GM10248 (cell line): ENCODE measurements at regions not wholly inside any gene's neighbourhood (a gene's known extent, or its start where the extent isn't known, plus 50 kb on each side); places are given as distances from the start of the nearest gene placed in this dataset.

Experiments used
- CTCF ChIA-PET: fragments of 300-600 bp; sonication (Branson Sonifier 250); formaldehyde crosslinking; extraction: SDS; loops from one replicate; lab custom pipeline; 2021; ENCODE audit warnings: antibody characterized with exemption; lab: Yijun Ruan, JAX
- POLR2A ChIA-PET: fragments of 350-650 bp; sonication (Branson Sonifier 250); formaldehyde crosslinking; extraction: SDS; loops from one replicate; lab custom pipeline; 2020; ENCODE audit warnings: antibody characterized with exemption; lab: Yijun Ruan, JAX
- DNase-seq: peaks from one replicate; pipeline ENCODE4 v3.0.0; 2012; ENCODE audit errors: extremely low spot score
- TF ChIP-seq, protein P1 (sequence below): IDR thresholded peaks from 2 replicates; pipeline ENCODE4 v1.5.1; 2012; ENCODE audit warnings: mild to moderate bottlenecking, low read depth; ENCODE audit errors: extremely low read depth, missing control alignments, control extremely low read depth

GRCh38 chr13:36493046-36493445 lies 60.8 kb downstream of the CCNA1 start:
- DNase-seq: no peak
- TF ChIP-seq, protein P1, sequence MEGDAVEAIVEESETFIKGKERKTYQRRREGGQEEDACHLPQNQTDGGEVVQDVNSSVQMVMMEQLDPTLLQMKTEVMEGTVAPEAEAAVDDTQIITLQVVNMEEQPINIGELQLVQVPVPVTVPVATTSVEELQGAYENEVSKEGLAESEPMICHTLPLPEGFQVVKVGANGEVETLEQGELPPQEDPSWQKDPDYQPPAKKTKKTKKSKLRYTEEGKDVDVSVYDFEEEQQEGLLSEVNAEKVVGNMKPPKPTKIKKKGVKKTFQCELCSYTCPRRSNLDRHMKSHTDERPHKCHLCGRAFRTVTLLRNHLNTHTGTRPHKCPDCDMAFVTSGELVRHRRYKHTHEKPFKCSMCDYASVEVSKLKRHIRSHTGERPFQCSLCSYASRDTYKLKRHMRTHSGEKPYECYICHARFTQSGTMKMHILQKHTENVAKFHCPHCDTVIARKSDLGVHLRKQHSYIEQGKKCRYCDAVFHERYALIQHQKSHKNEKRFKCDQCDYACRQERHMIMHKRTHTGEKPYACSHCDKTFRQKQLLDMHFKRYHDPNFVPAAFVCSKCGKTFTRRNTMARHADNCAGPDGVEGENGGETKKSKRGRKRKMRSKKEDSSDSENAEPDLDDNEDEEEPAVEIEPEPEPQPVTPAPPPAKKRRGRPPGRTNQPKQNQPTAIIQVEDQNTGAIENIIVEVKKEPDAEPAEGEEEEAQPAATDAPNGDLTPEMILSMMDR: no peak
- ChIA-PET POLR2A (no interaction called here), CTCF (interaction anchor here (1.2 kb wide), 2 partner anchors 9 kb away, joined by 6 read pairs; no protein-coding TSS in a partner anchor)

DNA sequence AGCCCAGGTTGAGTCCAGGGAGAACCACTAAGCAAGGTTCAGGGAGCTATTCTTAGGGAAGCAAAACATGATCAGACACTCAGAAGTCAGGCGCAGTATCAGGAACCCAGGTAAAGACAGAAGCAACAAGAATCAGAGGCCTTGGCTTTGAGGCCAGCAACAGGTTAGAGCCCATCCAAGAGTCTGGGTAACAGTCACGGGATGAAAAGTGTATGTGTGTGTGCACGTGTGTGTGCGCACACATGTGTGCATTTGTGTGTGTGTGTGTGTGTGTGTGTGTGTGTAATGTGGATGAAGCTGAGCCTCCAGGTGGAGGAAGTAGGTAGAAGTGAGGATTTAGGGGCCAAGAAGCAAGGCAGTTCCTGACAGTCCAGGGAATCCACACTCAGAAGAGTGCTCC lies 63.1 kb downstream of the CCNA1 start:
- CTCF ChIA-PET: interaction anchor here (1.5 kb wide), 1 partner anchor 11 kb away, joined by 3 read pairs; no protein-coding TSS in a partner anchor
- TF ChIP-seq, protein P1: no peak
- POLR2A ChIA-PET: no interaction called here
- DNase-seq: no peak

DNA sequence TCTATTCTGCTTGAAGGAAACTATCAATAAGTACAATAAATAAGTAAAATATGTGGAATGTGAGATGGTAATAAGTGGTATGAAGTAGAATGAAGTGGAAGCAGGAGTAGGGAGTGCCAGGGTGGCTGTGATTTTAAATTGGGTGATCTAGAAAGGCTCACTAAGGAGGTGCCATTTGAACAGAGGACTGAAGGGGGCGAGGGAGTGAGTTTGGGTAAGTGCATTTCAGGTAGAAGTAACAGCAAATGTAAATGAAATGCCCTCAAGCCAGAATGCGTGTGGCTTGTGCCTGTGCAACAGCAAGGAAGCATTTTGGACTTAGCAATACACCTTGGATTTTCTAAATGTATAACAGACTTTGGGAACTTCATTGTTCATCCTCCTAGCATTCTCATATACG lies 77.1 kb downstream of the CCNA1 start:
- TF ChIP-seq, protein P1: no peak
- no peak for DNase-seq
- CTCF ChIA-PET: no interaction called here

GRCh38 chr13:36512771-36513170 lies 80.5 kb downstream of the CCNA1 start:
- ChIA-PET POLR2A (no interaction called here), CTCF (no interaction called here)
- TF ChIP-seq, protein P1: no peak
- no peak for DNase-seq

More for the DNA sequence above, 77.1 kb downstream of the CCNA1 start:
- POLR2A ChIA-PET: no interaction called here

- no peak for DNase-seq
- TF ChIP-seq, protein P1: no peak
- POLR2A ChIA-PET: no interaction called here
- CTCF ChIA-PET: interaction anchor here (0.9 kb wide), 1 partner anchor 14 kb away, joined by 4 read pairs; no protein-coding TSS in a partner anchor
Observed at GRCh38 chr13:36513266-36513665, 81.0 kb downstream of the CCNA1 start.

DNA sequence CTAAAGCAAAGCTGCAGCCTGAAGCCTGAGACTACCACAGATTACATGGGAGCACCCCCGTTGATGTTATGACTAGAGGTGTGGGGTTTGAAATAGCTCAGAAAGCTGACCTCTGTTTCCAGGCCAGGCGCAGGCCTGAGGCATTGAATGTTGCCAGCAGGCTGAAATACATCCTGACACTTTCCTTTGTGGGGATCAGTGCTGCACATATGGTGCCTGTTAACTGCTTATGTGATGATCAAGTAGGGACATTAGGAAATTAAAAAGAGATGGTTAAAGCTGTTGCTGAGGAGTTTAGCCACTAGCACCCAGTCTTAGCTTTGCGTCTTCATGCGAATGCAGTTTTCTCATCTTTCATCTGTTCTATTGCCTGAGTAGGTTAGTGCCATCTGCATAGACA lies 83.2 kb downstream of the CCNA1 start:
- POLR2A ChIA-PET: no interaction called here
- CTCF ChIA-PET: interaction anchor here (1.9 kb wide), 1 partner anchor 10 kb away, joined by 6 read pairs; no protein-coding TSS in a partner anchor
- TF ChIP-seq, protein P1: no peak
- no peak for DNase-seq
